Liver (tissue), 8 donors: ENCODE measurements at regions not wholly inside any gene's neighbourhood (a gene's known extent, or its start where the extent isn't known, plus 50 kb on each side); places are given as distances from the start of the nearest gene placed in this dataset.

Experiments used
- DNase-seq: peaks from one replicate; pipeline ENCODE4 v3.0.0-alpha.2; 2017; ENCODE audit warnings: low spot score
- H3K27ac ChIP-seq, 2 donors: one replicate each; pipeline ENCODE4 v1.7.0; 2013; ENCODE audit warnings: inconsistent platforms in 2 of 2, low read length in 2 of 2, control low read depth in 1 of 2, low read depth in 1 of 2, mild to moderate bottlenecking in 1 of 2
- H3K27me3 ChIP-seq, 4 donors: one replicate each; pipeline versions ENCODE4 v1.6.1 to v1.7.0; 2013; ENCODE audit warnings: low read length in 3 of 4, inconsistent platforms in 1 of 4, mild to moderate bottlenecking in 1 of 4, moderate library complexity in 1 of 4; ENCODE audit not compliant: control insufficient read depth in 4 of 4, insufficient read depth in 4 of 4
- H3K36me3 ChIP-seq, 4 donors: one replicate each; pipeline versions ENCODE4 v1.6.1 to v1.7.0; 2013; ENCODE audit warnings: low read length in 3 of 4, mild to moderate bottlenecking in 3 of 4, low read depth in 1 of 4, moderate library complexity in 1 of 4; ENCODE audit not compliant: control insufficient read depth in 4 of 4, insufficient read depth in 3 of 4
- H3K4me1 ChIP-seq, 4 donors: one replicate each; pipeline versions ENCODE4 v1.6.1 to v1.7.0; 2013; ENCODE audit warnings: low read length in 3 of 4, mild to moderate bottlenecking in 3 of 4, moderate library complexity in 1 of 4; ENCODE audit not compliant: control insufficient read depth in 4 of 4, insufficient read depth in 4 of 4
- H3K4me3 ChIP-seq, 3 donors: one replicate each; pipeline versions ENCODE4 v1.6.1 to v1.7.0; 2013; ENCODE audit warnings: low read length in 3 of 3, control low read depth in 1 of 3, low read depth in 1 of 3, mild to moderate bottlenecking in 1 of 3
- H3K9ac ChIP-seq, 2 donors: one replicate each; pipeline ENCODE4 v1.7.0; 2013; ENCODE audit warnings: low read length in 2 of 2, mild to moderate bottlenecking in 2 of 2, moderate library complexity in 2 of 2, control low read depth in 1 of 2, low read depth in 1 of 2
- H3K9me3 ChIP-seq, 4 donors: one replicate each; pipeline versions ENCODE4 v1.6.1 to v1.7.0; 2013; ENCODE audit warnings: low read length in 3 of 4; ENCODE audit not compliant: control insufficient read depth in 4 of 4
- CTCF ChIP-seq: fragments of 150-350 bp; IDR thresholded peaks from 2 replicates; pipeline ENCODE4 v1.5.1; 2017; ENCODE audit warnings: improper control_type of control experiment, low read depth, low read length; ENCODE audit not compliant: missing input control
- EGR1 ChIP-seq, 2 donors: IDR thresholded peaks; 2 replicates each; pipeline ENCODE4 v1.6.1; 2016 to 2018; ENCODE audit warnings: antibody characterized with exemption in 2 of 2, low read depth in 2 of 2
- FOXA1 ChIP-seq: IDR thresholded peaks from 2 replicates; pipeline ENCODE4 v1.6.1; 2016; ENCODE audit warnings: antibody characterized with exemption
- FOXA2 ChIP-seq: IDR thresholded peaks from 2 replicates; pipeline ENCODE4 v1.6.1; 2016; ENCODE audit warnings: antibody characterized with exemption
- GABPA ChIP-seq, 2 donors: IDR thresholded peaks in 1 of 2; conservative IDR thresholded peaks in 1 of 2; 2 replicates each; pipeline ENCODE4 v1.6.1; 2016; ENCODE audit warnings: antibody characterized with exemption in 2 of 2, mild to moderate bottlenecking in 1 of 2, moderate library complexity in 1 of 2
- HNF4A ChIP-seq, 2 donors: conservative IDR thresholded peaks; 2 replicates each; pipeline ENCODE4 v1.6.1; 2016; ENCODE audit warnings: antibody characterized with exemption in 2 of 2, mild to moderate bottlenecking in 2 of 2
- HNF4G ChIP-seq: IDR thresholded peaks from 2 replicates; pipeline ENCODE4 v1.6.1; 2016; ENCODE audit warnings: antibody characterized with exemption
- MAX ChIP-seq: IDR thresholded peaks from 2 replicates; pipeline ENCODE4 v1.6.1; 2016; ENCODE audit warnings: antibody characterized with exemption
- NR2F2 ChIP-seq: IDR thresholded peaks from 2 replicates; pipeline ENCODE4 v1.6.1; 2016; ENCODE audit warnings: antibody characterized with exemption
- RAD21 ChIP-seq, 2 donors: IDR thresholded peaks; 2 replicates each; pipeline ENCODE4 v1.6.1; 2016; ENCODE audit warnings: antibody characterized with exemption in 2 of 2, mild to moderate bottlenecking in 2 of 2
- REST ChIP-seq: IDR thresholded peaks from 2 replicates; pipeline ENCODE4 v1.6.1; 2016; ENCODE audit warnings: antibody characterized with exemption, mild to moderate bottlenecking
- RXRA ChIP-seq, 2 donors: IDR thresholded peaks; 2 replicates each; pipeline ENCODE4 v1.6.1; 2017 to 2018; ENCODE audit warnings: antibody characterized with exemption in 2 of 2, mild to moderate bottlenecking in 1 of 2
- SP1 ChIP-seq: IDR thresholded peaks from 2 replicates; pipeline ENCODE4 v1.6.1; 2018; ENCODE audit warnings: antibody characterized with exemption, mild to moderate bottlenecking
- TAF1 ChIP-seq: conservative IDR thresholded peaks from 2 replicates; pipeline ENCODE4 v1.6.1; 2016; ENCODE audit warnings: antibody characterized with exemption, mild to moderate bottlenecking
- YY1 ChIP-seq: IDR thresholded peaks from 2 replicates; pipeline ENCODE4 v1.6.1; 2016; ENCODE audit warnings: antibody characterized with exemption, mild to moderate bottlenecking
- ZBTB33 ChIP-seq: IDR thresholded peaks from 2 replicates; pipeline ENCODE4 v1.6.1; 2016; ENCODE audit warnings: antibody characterized with exemption
- WGBS: extraction: QIAGEN DNeasy Blood & Tissue Kit; methylation state at CpG from one replicate; pipeline ENCODE4 v1.1.7; 2013; 5-methylcytosine and 5-hydroxymethylcytosine counted together
- donor health status: healthy.
- donor health status: healthy.
- donor health status: healthy.
- donor health status: healthy.
- donor health status: healthy.

GRCh38 chr5:90099099-90099498 is 310.5 kb downstream of the CETN3 start:
- H3K4me1 ChIP-seq: no peaks in the 10 kb centered on the region
- H3K9me3 ChIP-seq: no peaks in the 10 kb centered on the region
- no peak overlapping the region for H3K4me3 ChIP-seq
- no peaks in the 10 kb centered on the region for H3K27me3 ChIP-seq
- no peaks in the 10 kb centered on the region for H3K36me3 ChIP-seq
- H3K9ac ChIP-seq: no peak overlapping the region
- no peak for TF ChIP-seq TAF1
- no peak for TF ChIP-seq FOXA2
- TF ChIP-seq RXRA (IDR thresholded peaks at IDR 0.05): no peak
- no peak for TF ChIP-seq RAD21 (IDR thresholded peaks at IDR 0.05)
- H3K27ac ChIP-seq: no peak overlapping the region
- no peak for DNase-seq

GRCh38 chr5:90097082-90097477 is 312.5 kb downstream of the CETN3 start:
- H3K9ac ChIP-seq: no peak overlapping the region
- 91% methylated on average over 4 of the region's 4 CpGs for WGBS
- no peaks in the 10 kb centered on the region for H3K36me3 ChIP-seq
- no peaks in the 10 kb centered on the region for H3K9me3 ChIP-seq
- H3K4me3 ChIP-seq: no peak overlapping the region
- no peak overlapping the region for H3K27ac ChIP-seq
- no peaks in the 10 kb centered on the region for H3K4me1 ChIP-seq
- TF ChIP-seq HNF4G: no peak
- no peak for TF ChIP-seq SP1
- TF ChIP-seq NR2F2: no peak
- no peak for TF ChIP-seq MAX
- no peak for TF ChIP-seq GABPA (IDR thresholded peaks at IDR 0.05 in 1 of 2, conservative IDR thresholded peaks at IDR 0.05 in 1 of 2)
- TF ChIP-seq CTCF: no peak
- TF ChIP-seq REST: no peak
- TF ChIP-seq EGR1 (IDR thresholded peaks at IDR 0.05; ENCODE audit: low read depth in 2 of 2): no peak
- TF ChIP-seq HNF4A (conservative IDR thresholded peaks at IDR 0.05): no peak
- no peak for TF ChIP-seq TAF1
- no peak for TF ChIP-seq RXRA (IDR thresholded peaks at IDR 0.05)
- TF ChIP-seq YY1: no peak
- no peak for TF ChIP-seq FOXA2
- TF ChIP-seq ZBTB33: no peak
- no peak for TF ChIP-seq FOXA1
- DNase-seq: no peak
- no peaks in the 10 kb centered on the region for H3K27me3 ChIP-seq
